Esophagus squamous epithelium (tissue), 4 donors: ENCODE measurements at regions not wholly inside any gene's neighbourhood (a gene's known extent, or its start where the extent isn't known, plus 50 kb on each side); places are given as distances from the start of the nearest gene placed in this dataset.

Experiments
- POLR2A ChIP-seq, 4 donors: fragments of 450-650 bp; IDR thresholded peaks; one replicate each; pipeline ENCODE4 v1.6.1; 2017; ENCODE audit warnings: antibody characterized with exemption in 4 of 4, mild to moderate bottlenecking in 4 of 4, moderate library complexity in 3 of 4
- TF ChIP-seq, protein P1 (sequence below), 6 experiments: fragments of 450-650 bp in 4 of 6; fragments of 200-600 bp in 2 of 6; sonication (generic) in 2 of 6; IDR thresholded peaks; one replicate each; pipeline ENCODE4 v1.5.1; 2016 to 2019; ENCODE audit warnings: antibody characterized with exemption in 6 of 6, mild to moderate bottlenecking in 4 of 6, moderate library complexity in 4 of 6

GRCh38 chr2:58541511-58541910 lies 300.4 kb upstream of the FANCL start:
- no peak for TF ChIP-seq POLR2A (IDR thresholded peaks at IDR 0.05)
- TF ChIP-seq, protein P1, sequence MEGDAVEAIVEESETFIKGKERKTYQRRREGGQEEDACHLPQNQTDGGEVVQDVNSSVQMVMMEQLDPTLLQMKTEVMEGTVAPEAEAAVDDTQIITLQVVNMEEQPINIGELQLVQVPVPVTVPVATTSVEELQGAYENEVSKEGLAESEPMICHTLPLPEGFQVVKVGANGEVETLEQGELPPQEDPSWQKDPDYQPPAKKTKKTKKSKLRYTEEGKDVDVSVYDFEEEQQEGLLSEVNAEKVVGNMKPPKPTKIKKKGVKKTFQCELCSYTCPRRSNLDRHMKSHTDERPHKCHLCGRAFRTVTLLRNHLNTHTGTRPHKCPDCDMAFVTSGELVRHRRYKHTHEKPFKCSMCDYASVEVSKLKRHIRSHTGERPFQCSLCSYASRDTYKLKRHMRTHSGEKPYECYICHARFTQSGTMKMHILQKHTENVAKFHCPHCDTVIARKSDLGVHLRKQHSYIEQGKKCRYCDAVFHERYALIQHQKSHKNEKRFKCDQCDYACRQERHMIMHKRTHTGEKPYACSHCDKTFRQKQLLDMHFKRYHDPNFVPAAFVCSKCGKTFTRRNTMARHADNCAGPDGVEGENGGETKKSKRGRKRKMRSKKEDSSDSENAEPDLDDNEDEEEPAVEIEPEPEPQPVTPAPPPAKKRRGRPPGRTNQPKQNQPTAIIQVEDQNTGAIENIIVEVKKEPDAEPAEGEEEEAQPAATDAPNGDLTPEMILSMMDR (IDR thresholded peaks at IDR 0.05), result no peak
